ENCODE measurements at regions not wholly inside any gene's neighbourhood (a gene's known extent, or its start where the extent isn't known, plus 50 kb on each side); places are given as distances from the start of the nearest gene placed in this dataset.

- no peak overlapping the region for H3K4me3 ChIP-seq (ENCODE audit: low read depth in 2 of 2, low read length in 2 of 2)
- H3K4me1 ChIP-seq (ENCODE audit: control insufficient read depth, insufficient read depth, low read length) = no peaks in the 10 kb centered on the region
- TF ChIP-seq REST (IDR thresholded peaks at IDR 0.05; ENCODE audit: insufficient read depth in 1 of 2, low read depth in 2 of 2, low read length in 1 of 2) (no peak), SIN3A (IDR thresholded peaks at IDR 0.05; ENCODE audit: borderline replicate concordance, insufficient read depth, low read depth, low read length) (no peak), POLR2AphosphoS5 (IDR thresholded peaks at IDR 0.05; ENCODE audit: low read depth, low read length) (no peak), CTCF (IDR thresholded peaks at IDR 0.05) (no peak), TCF7L2 (IDR thresholded peaks at IDR 0.05; ENCODE audit: low read depth, low read length) (no peak)
- no peaks in the 10 kb centered on the region for H3K9me3 ChIP-seq (ENCODE audit: control insufficient read depth, insufficient read depth, low read depth, low read length)
- ChIA-PET POLR2A (no interaction called here), CTCF (no interaction called here)
- H3K27ac ChIP-seq (ENCODE audit: low read length) = no peak overlapping the region
- no TSS peak for BruUV-seq (replicated peaks)
- no peak for DNase-seq (ENCODE audit: low read depth, low spot score)
- ATAC-seq = no peak
- no peaks in the 10 kb centered on the region for H3K27me3 ChIP-seq (ENCODE audit: control insufficient read depth, insufficient read depth, low read length)
- in situ Hi-C loops (cut with HindIII; ENCODE audit: low pct_unique_long_range_greater_than_20kb, low sequenced_read_pairs) (no loop called here), intact Hi-C loops (cut with micrococcal nuclease; ENCODE audit: unreplicated experiment) (no loop called here)
- H3K36me3 ChIP-seq (ENCODE audit: control insufficient read depth, insufficient read depth, low read length) = no peaks in the 10 kb centered on the region
These were observed 430.6 kb downstream of the KLF12 start for GRCh38 chr13:73703606-73704005.

GRCh38 chr13:73702419-73703071 lies 431.7 kb downstream of the KLF12 start:
- Histone ChIP-seq H3K4me1 (ENCODE audit: control insufficient read depth, insufficient read depth, low read length) (no peaks in the 10 kb centered on the region), H3K9me3 (ENCODE audit: control insufficient read depth, insufficient read depth, low read depth, low read length) (no peaks in the 10 kb centered on the region), H3K27ac (ENCODE audit: low read length) (no peak overlapping the region), H3K36me3 (ENCODE audit: control insufficient read depth, insufficient read depth, low read length) (no peaks in the 10 kb centered on the region), H3K4me3 (ENCODE audit: low read depth in 2 of 2, low read length in 2 of 2) (no peak overlapping the region), H3K27me3 (ENCODE audit: control insufficient read depth, insufficient read depth, low read length) (no peaks in the 10 kb centered on the region)
- intact Hi-C loops (cut with micrococcal nuclease; ENCODE audit: unreplicated experiment) = no loop called here
- BruUV-seq (replicated peaks) = no TSS peak
- ATAC-seq (no peak), DNase-seq (ENCODE audit: low read depth, low spot score) (no peak)
- ChIA-PET CTCF (no interaction called here), POLR2A (no interaction called here)
- no peak for TF ChIP-seq REST (IDR thresholded peaks at IDR 0.05; ENCODE audit: insufficient read depth in 1 of 2, low read depth in 2 of 2, low read length in 1 of 2)
- no peak for TF ChIP-seq CTCF (IDR thresholded peaks at IDR 0.05)
- TF ChIP-seq SIN3A (IDR thresholded peaks at IDR 0.05; ENCODE audit: borderline replicate concordance, insufficient read depth, low read depth, low read length) = no peak
- TF ChIP-seq TCF7L2 (IDR thresholded peaks at IDR 0.05; ENCODE audit: low read depth, low read length) = no peak
- TF ChIP-seq POLR2AphosphoS5 (IDR thresholded peaks at IDR 0.05; ENCODE audit: low read depth, low read length) = no peak
- in situ Hi-C loops (cut with HindIII; ENCODE audit: low pct_unique_long_range_greater_than_20kb, low sequenced_read_pairs) = no loop called here
